H1 (cell line): ENCODE measurements at regions not wholly inside any gene's neighbourhood (a gene's known extent, or its start where the extent isn't known, plus 50 kb on each side); places are given as distances from the start of the nearest gene placed in this dataset.

Source experiments
- CTCF ChIA-PET: fragments of 300-600 bp; sonication (Branson Sonifier 250); formaldehyde crosslinking; loops from one replicate; lab custom pipeline; 2021; ENCODE audit not compliant: partially characterized antibody; lab: Charles Lee
- POLR2A ChIA-PET: fragments of 300-600 bp; sonication (Branson Sonifier 250); formaldehyde crosslinking; loops from one replicate; lab custom pipeline; 2021; ENCODE audit warnings: inconsistent platforms; ENCODE audit not compliant: partially characterized antibody; lab: Charles Lee
- DNase-seq, 2 experiments: peaks; one replicate each; pipeline versions ENCODE4 v3.0.0 to v3.0.0-alpha.2; 2010 to 2022; ENCODE audit warnings: low spot score in 2 of 2, low read depth in 1 of 2, mixed read lengths in 1 of 2
- FAIRE-seq: peaks from 2 replicates; lab custom pipeline; 2011; peaks lifted over from hg19 to GRCh38; lab: Jason Lieb, UNC
- H2AFZ ChIP-seq: 2 replicates; pipeline ENCODE4 v1.8.1; 2012; ENCODE audit warnings: low read length, inconsistent platforms
- H2AK5ac ChIP-seq: 2 replicates; pipeline ENCODE4 v1.6.1; 2013; ENCODE audit warnings: low read depth, low read length
- H2BK120ac ChIP-seq: replicated peaks from 2 replicates; pipeline ENCODE3; 2013; ENCODE audit warnings: low read depth, low read length, inconsistent platforms
- H2BK12ac ChIP-seq: 2 replicates; pipeline ENCODE4 v1.6.1; 2013; ENCODE audit warnings: low read depth, low read length
- H2BK15ac ChIP-seq: 2 replicates; pipeline ENCODE4 v1.6.1; 2013; ENCODE audit warnings: low read length
- H2BK20ac ChIP-seq: 2 replicates; pipeline ENCODE4 v1.6.1; 2013; ENCODE audit warnings: low read length
- H2BK5ac ChIP-seq: 2 replicates; pipeline ENCODE4 v1.6.1; 2013; ENCODE audit warnings: low read depth, low read length
- H3K14ac ChIP-seq: 2 replicates; pipeline ENCODE4 v1.6.1; 2013; ENCODE audit warnings: inconsistent platforms; ENCODE audit not compliant: insufficient read length
- H3K18ac ChIP-seq: 2 replicates; pipeline ENCODE4 v1.6.1; 2013; ENCODE audit warnings: low read length; ENCODE audit errors: extremely low read depth
- H3K23ac ChIP-seq: 2 replicates; pipeline ENCODE4 v1.6.1; 2013; ENCODE audit warnings: inconsistent platforms; ENCODE audit not compliant: insufficient read length
- H3K23me2 ChIP-seq: 2 replicates; pipeline ENCODE4 v1.6.1; 2013; ENCODE audit warnings: low read depth, low read length
- H3K27ac ChIP-seq: 2 replicates; pipeline ENCODE4 v1.6.1; 2011; ENCODE audit warnings: low read depth, low read length, inconsistent platforms
- H3K27me3 ChIP-seq, 4 experiments: replicated peaks in 1 of 4; 1 replicate in 1 of 4; 2 replicates in 3 of 4; pipeline versions ENCODE4 v1.6.1 to v1.8.1; 2011 to 2013; ENCODE audit warnings: low read length in 3 of 4, mild to moderate bottlenecking in 3 of 4, inconsistent platforms in 2 of 4, mixed read lengths in 2 of 4, moderate library complexity in 1 of 4; ENCODE audit not compliant: control insufficient read depth in 3 of 4, insufficient read depth in 3 of 4; ENCODE audit errors: extremely low read depth in 1 of 4
- H3K36me3 ChIP-seq, 4 experiments: 2 replicates each; pipeline versions ENCODE4 v1.6.1 to v1.8.1; 2011 to 2013; ENCODE audit warnings: mild to moderate bottlenecking in 4 of 4, low read length in 3 of 4, moderate library complexity in 2 of 4, control low read depth in 1 of 4, inconsistent platforms in 1 of 4; ENCODE audit not compliant: insufficient read depth in 4 of 4, control insufficient read depth in 2 of 4
- H3K4ac ChIP-seq: replicated peaks from 2 replicates; pipeline ENCODE3; 2013; ENCODE audit warnings: low read length, low read depth, mixed read lengths, inconsistent platforms; ENCODE audit not compliant: insufficient read length
- H3K4me1 ChIP-seq, 4 experiments: replicated peaks in 1 of 4; 1 replicate in 1 of 4; 2 replicates in 3 of 4; pipeline versions ENCODE4 v1.6.1 to v1.8.1; 2011 to 2013; ENCODE audit warnings: low read length in 3 of 4, inconsistent platforms in 2 of 4, mixed read lengths in 1 of 4; ENCODE audit not compliant: insufficient read depth in 4 of 4, control insufficient read depth in 3 of 4
- H3K4me2 ChIP-seq, 2 experiments: 2 replicates each; pipeline versions ENCODE4 v1.6.1 to v1.8.1; 2011 to 2013; ENCODE audit warnings: low read depth in 2 of 2, low read length in 2 of 2, control low read depth in 1 of 2, inconsistent platforms in 1 of 2, mild to moderate bottlenecking in 1 of 2; ENCODE audit not compliant: insufficient read depth in 1 of 2
- H3K4me3 ChIP-seq, 4 experiments: fragments of 200-600, 300-600 bp in 1 of 4; sonication (generic), shearing (Covaris generic), sonication (Bioruptor Twin) in 1 of 4; 2 replicates each; pipeline versions ENCODE4 v1.5.1 to v1.8.1; 2011 to 2016; ENCODE audit warnings: low read length in 4 of 4, low read depth in 3 of 4, control low read depth in 2 of 4, inconsistent platforms in 2 of 4, mild to moderate bottlenecking in 2 of 4, mixed read lengths in 1 of 4, moderate library complexity in 1 of 4; ENCODE audit not compliant: insufficient read depth in 2 of 4; ENCODE audit errors: extremely low read depth in 1 of 4
- H3K56ac ChIP-seq: replicated peaks from 2 replicates; pipeline ENCODE3; 2013; ENCODE audit warnings: low read depth, mild to moderate bottlenecking, mixed read lengths, low read length, inconsistent platforms; ENCODE audit not compliant: insufficient read length
- H3K79me1 ChIP-seq: 2 replicates; pipeline ENCODE4 v1.6.1; 2013; ENCODE audit warnings: low read depth, low read length, control low read depth
- H3K79me2 ChIP-seq, 2 experiments: 2 replicates each; pipeline versions ENCODE4 v1.6.1 to v1.8.1; 2012 to 2013; ENCODE audit warnings: low read length in 2 of 2, mild to moderate bottlenecking in 2 of 2, inconsistent platforms in 1 of 2; ENCODE audit not compliant: insufficient read depth in 2 of 2, control insufficient read depth in 1 of 2
- H3K9ac ChIP-seq, 4 experiments: replicated peaks in 1 of 4; 1 replicate in 1 of 4; 2 replicates in 3 of 4; pipeline versions ENCODE4 v1.6.1 to v1.8.1; 2011 to 2013; ENCODE audit warnings: low read depth in 3 of 4, low read length in 3 of 4, control low read depth in 2 of 4, mild to moderate bottlenecking in 2 of 4, moderate library complexity in 2 of 4, inconsistent platforms in 1 of 4; ENCODE audit errors: extremely low read depth in 1 of 4
- H3K9me3 ChIP-seq, 2 experiments: 2 replicates each; pipeline versions ENCODE4 v1.6.1 to v1.8.1; 2012 to 2013; ENCODE audit warnings: mild to moderate bottlenecking in 2 of 2, moderate library complexity in 2 of 2, control low read depth in 1 of 2, inconsistent platforms in 1 of 2, low read depth in 1 of 2, low read length in 1 of 2, mixed read lengths in 1 of 2; ENCODE audit not compliant: insufficient read depth in 2 of 2
- H4K20me1 ChIP-seq, 2 experiments: replicated peaks in 1 of 2; 2 replicates each; pipeline versions ENCODE3 to v1.8.1; 2011 to 2013; ENCODE audit warnings: inconsistent platforms in 2 of 2, low read length in 2 of 2, mild to moderate bottlenecking in 1 of 2; ENCODE audit not compliant: insufficient read depth in 2 of 2, control insufficient read depth in 1 of 2
- H4K5ac ChIP-seq: 2 replicates; pipeline ENCODE4 v1.6.1; 2013; ENCODE audit warnings: low read length, low read depth, mixed read lengths, inconsistent platforms; ENCODE audit not compliant: insufficient read length
- H4K8ac ChIP-seq: 2 replicates; pipeline ENCODE4 v1.8.0; 2013; ENCODE audit warnings: mild to moderate bottlenecking, moderate library complexity, low read length, inconsistent platforms; ENCODE audit not compliant: insufficient read depth; ENCODE audit errors: extremely low read depth
- H4K91ac ChIP-seq: replicated peaks from 2 replicates; pipeline ENCODE3; 2013; ENCODE audit warnings: low read length, mixed read lengths, inconsistent platforms; ENCODE audit not compliant: insufficient read length
- RFX5 ChIP-seq: IDR thresholded peaks from 2 replicates; pipeline ENCODE4 v1.6.1; 2011; ENCODE audit warnings: low read depth, low read length, improper control_type of control experiment, borderline replicate concordance
- WGBS, 2 experiments: shearing (Covaris generic) in 1 of 2; methylation state at CpG; one replicate each; pipeline versions ENCODE4 v1.1.6 to v1.1.7; 2013 to 2015; ENCODE audit warnings: low lambda C conversion rate in 2 of 2, mixed read lengths in 2 of 2, inconsistent platforms in 1 of 2, low coverage in 1 of 2, missing lambda C conversion rate in 1 of 2; ENCODE audit not compliant: insufficient replicate concordance in 2 of 2, insufficient coverage in 1 of 2, insufficient read length in 1 of 2; ENCODE audit errors: extremely low coverage in 1 of 2, missing lambda C conversion rate in 1 of 2; 5-methylcytosine and 5-hydroxymethylcytosine counted together

DNA sequence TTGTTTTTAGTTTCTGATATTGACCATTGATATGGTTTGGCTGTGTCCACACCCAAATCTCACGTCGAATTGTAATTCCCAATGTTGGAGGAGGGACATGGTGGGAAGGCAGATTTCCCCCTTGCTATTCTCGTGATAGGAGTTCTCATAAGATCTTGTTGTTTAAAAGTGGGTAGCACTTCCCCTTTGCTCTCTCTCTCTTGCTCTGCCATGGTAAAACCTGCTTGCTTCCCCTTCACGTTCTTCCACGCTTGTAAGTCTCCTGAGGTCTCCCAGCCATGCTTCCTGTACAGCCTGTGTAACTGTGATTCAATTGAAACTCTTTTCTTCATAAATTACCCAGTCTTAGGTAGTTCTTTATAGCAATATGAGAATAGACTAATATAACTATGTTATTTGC, 203.6 kb upstream of the CHORDC1 start:
- H2BK120ac ChIP-seq, result no peak overlapping the region
- H3K27me3 ChIP-seq, result no peaks in the 10 kb centered on the region
- no peak overlapping the region for H3K18ac ChIP-seq
- CTCF ChIA-PET, result no interaction called here
- no peak overlapping the region for H3K4ac ChIP-seq
- no peak overlapping the region for H4K8ac ChIP-seq
- no peak overlapping the region for H3K27ac ChIP-seq
- no peak overlapping the region for H2BK20ac ChIP-seq
- H4K5ac ChIP-seq, result no peak overlapping the region
- H3K36me3 ChIP-seq, result no peaks in the 10 kb centered on the region
- H2BK5ac ChIP-seq, result no peak overlapping the region
- no peak for TF ChIP-seq RFX5
- FAIRE-seq, result no peak
- H3K4me3 ChIP-seq, result no peak overlapping the region
- H2AFZ ChIP-seq, result no peak overlapping the region
- H4K20me1 ChIP-seq, result no peaks in the 10 kb centered on the region
- H3K79me1 ChIP-seq, result no peaks in the 10 kb centered on the region
- H4K91ac ChIP-seq, result no peak overlapping the region
- H3K14ac ChIP-seq, result no peak overlapping the region
- no peak overlapping the region for H3K23ac ChIP-seq
- H3K4me1 ChIP-seq, result peaks cover 0 to 5% (median 0%) of the 10 kb centered on the region in 4 experiments; a peak in 1 of 7 replicates
- peaks cover 0 to 3% of the 10 kb centered on the region in 2 experiments; a peak in 1 of 4 replicates for H3K9me3 ChIP-seq
- 97% methylated on average over 5 of the region's 5 CpGs; no CpG with 5 or more reads in 1 of the 2 experiments for WGBS, 2 experiments
- H3K23me2 ChIP-seq, result no peaks in the 10 kb centered on the region
- H2BK15ac ChIP-seq, result no peak overlapping the region
- no peak for DNase-seq
- POLR2A ChIA-PET, result interaction anchor here (1.1 kb wide), 1 partner anchor 10 kb away, joined by 3 read pairs; no protein-coding TSS in a partner anchor
- H2AK5ac ChIP-seq, result no peak overlapping the region
- no peak overlapping the region for H2BK12ac ChIP-seq
- H3K4me2 ChIP-seq, result no peak overlapping the region
- no peak overlapping the region for H3K56ac ChIP-seq
- H3K79me2 ChIP-seq, result no peaks in the 10 kb centered on the region
- H3K9ac ChIP-seq, result no peak overlapping the region
